LNCaP clone FGC (cell line): ENCODE measurements at regions not wholly inside any gene's neighbourhood (a gene's known extent, or its start where the extent isn't known, plus 50 kb on each side); places are given as distances from the start of the nearest gene placed in this dataset.

Experiments
- DNase-seq: peaks from one replicate; pipeline ENCODE4 v3.0.0-alpha.2; 2011; ENCODE audit warnings: low read depth
- H3K4me3 ChIP-seq: 2 replicates; pipeline ENCODE4 v1.5.1; 2011; ENCODE audit warnings: mild to moderate bottlenecking, low read depth, low read length, control low read depth
- CTCF ChIP-seq: IDR thresholded peaks from 2 replicates; pipeline ENCODE4 v1.5.1; 2012; ENCODE audit warnings: mild to moderate bottlenecking; ENCODE audit not compliant: control insufficient read depth, insufficient read depth; ENCODE audit errors: extremely low read depth

GRCh38 chr5:63263411-63263810 is 684.8 kb downstream of the LRRC70 start:
- no peak overlapping the region for H3K4me3 ChIP-seq
- DNase-seq: no peak
- no peak for TF ChIP-seq CTCF

- TF ChIP-seq CTCF: no peak
Observed at GRCh38 chr5:63262185-63262981, 683.8 kb downstream of the LRRC70 start.

GRCh38 chr5:63261695-63262094 is 683.1 kb downstream of the LRRC70 start:
- DNase-seq: no peak
- no peak overlapping the region for H3K4me3 ChIP-seq
- no peak for TF ChIP-seq CTCF

More at GRCh38 chr5:63262185-63262981, 683.8 kb downstream of the LRRC70 start:
- peak; percentile 36 for DNase-seq
- no peak overlapping the region for H3K4me3 ChIP-seq

- no peak for TF ChIP-seq CTCF
- H3K4me3 ChIP-seq: no peak overlapping the region
- no peak for DNase-seq
Observed at GRCh38 chr5:63255594-63255993, 677.0 kb downstream of the LRRC70 start.

- DNase-seq: no peak
- no peak for TF ChIP-seq CTCF
- no peak overlapping the region for H3K4me3 ChIP-seq
Observed at GRCh38 chr5:63250939-63251338, 672.3 kb downstream of the LRRC70 start.

- H3K4me3 ChIP-seq: no peak overlapping the region
- TF ChIP-seq CTCF: no peak
- DNase-seq: no peak
Observed at GRCh38 chr5:63249960-63250359, 671.3 kb downstream of the LRRC70 start.

GRCh38 chr5:63247651-63248050 is 669.0 kb downstream of the LRRC70 start:
- H3K4me3 ChIP-seq: no peak overlapping the region
- DNase-seq: no peak
- TF ChIP-seq CTCF: no peak
